ENCODE measurements at regions not wholly inside any gene's neighbourhood (a gene's known extent, or its start where the extent isn't known, plus 50 kb on each side); places are given as distances from the start of the nearest gene placed in this dataset.

- no peak for TF ChIP-seq EZH2phosphoT487 (IDR thresholded peaks at IDR 0.05; ENCODE audit: low read depth)
- TF ChIP-seq, protein P1, sequence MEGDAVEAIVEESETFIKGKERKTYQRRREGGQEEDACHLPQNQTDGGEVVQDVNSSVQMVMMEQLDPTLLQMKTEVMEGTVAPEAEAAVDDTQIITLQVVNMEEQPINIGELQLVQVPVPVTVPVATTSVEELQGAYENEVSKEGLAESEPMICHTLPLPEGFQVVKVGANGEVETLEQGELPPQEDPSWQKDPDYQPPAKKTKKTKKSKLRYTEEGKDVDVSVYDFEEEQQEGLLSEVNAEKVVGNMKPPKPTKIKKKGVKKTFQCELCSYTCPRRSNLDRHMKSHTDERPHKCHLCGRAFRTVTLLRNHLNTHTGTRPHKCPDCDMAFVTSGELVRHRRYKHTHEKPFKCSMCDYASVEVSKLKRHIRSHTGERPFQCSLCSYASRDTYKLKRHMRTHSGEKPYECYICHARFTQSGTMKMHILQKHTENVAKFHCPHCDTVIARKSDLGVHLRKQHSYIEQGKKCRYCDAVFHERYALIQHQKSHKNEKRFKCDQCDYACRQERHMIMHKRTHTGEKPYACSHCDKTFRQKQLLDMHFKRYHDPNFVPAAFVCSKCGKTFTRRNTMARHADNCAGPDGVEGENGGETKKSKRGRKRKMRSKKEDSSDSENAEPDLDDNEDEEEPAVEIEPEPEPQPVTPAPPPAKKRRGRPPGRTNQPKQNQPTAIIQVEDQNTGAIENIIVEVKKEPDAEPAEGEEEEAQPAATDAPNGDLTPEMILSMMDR (IDR thresholded peaks at IDR 0.05; ENCODE audit: low read depth, low read length), result no peak
Observed at GRCh38 chr3:36206956-36207580, 173.2 kb upstream of the STAC start.

Measured in OCI-LY3 (cell line).